GM21786 (cell line): ENCODE measurements at regions not wholly inside any gene's neighbourhood (a gene's known extent, or its start where the extent isn't known, plus 50 kb on each side); places are given as distances from the start of the nearest gene placed in this dataset.

Source experiments
- ATAC-seq: cut with Tn5 transposase; IDR thresholded peaks from one replicate; pipeline ENCODE4 v1.9.1; 2021; ENCODE audit not compliant: unreplicated experiment

DNA sequence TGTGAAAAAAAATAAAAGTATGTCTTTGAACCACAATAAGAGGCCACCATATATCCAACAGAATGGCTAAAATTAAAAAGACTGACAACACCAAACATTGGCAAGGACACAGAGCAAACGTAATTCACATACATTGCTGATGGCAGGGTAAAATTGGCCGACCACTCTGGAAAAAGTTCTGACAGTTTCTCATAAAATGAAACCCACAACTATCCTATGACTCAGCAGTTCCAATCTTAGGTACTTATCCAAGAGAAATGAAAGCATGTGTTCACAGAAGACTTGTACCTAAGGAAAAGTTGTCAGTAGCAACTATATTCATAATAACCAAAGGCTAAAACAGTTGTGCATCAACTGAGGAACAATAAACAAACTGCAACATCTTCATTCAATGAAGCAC lies 357.3 kb upstream of the XYLT1 start:
- no peak for ATAC-seq

GRCh38 chr16:17827313-17827712 lies 356.6 kb upstream of the XYLT1 start:
- ATAC-seq: no peak

- ATAC-seq: no peak
Measured at GRCh38 chr16:17817943-17818342, 347.2 kb upstream of the XYLT1 start.

DNA sequence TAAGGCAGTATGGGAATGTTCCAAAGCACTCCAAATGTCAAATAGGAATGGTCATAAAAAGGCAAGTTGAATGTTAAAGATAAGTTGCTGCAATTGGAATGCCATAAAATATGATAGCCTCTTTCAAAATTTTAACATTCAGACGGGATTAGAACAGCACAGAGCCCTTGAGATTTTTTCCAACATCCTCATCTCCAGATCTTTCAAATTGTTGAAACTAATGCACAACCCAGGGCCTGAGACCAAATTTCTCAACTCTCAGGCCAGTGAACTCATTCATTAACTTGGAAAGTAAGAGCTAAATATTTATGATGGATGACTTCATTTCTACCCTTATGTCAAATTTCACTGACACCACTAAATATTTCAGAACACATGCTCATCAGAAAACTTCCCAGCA lies 346.5 kb upstream of the XYLT1 start:
- ATAC-seq: no peak

DNA sequence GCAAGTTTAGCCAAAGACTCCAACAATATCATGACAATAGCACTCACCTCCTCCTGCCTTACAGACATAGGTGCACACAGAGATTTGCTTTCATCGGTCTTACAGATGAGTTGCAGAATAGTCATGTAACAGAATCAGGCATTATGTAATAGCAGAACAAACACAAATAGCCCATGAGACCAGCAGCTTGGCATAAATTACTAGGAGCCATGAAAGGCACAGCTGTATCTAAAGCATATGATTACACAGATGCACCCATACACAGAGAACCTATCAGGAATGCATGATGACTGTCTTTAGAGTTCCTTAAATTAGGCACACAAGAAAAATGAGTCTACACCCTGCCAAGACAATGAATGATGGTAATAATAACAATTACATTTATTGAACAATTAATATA lies 342.0 kb upstream of the XYLT1 start:
- ATAC-seq: no peak

GRCh38 chr16:17804857-17805256 lies 334.1 kb upstream of the XYLT1 start:
- no peak for ATAC-seq

- ATAC-seq: no peak
Measured at GRCh38 chr16:17803625-17804410, 333.1 kb upstream of the XYLT1 start.

DNA sequence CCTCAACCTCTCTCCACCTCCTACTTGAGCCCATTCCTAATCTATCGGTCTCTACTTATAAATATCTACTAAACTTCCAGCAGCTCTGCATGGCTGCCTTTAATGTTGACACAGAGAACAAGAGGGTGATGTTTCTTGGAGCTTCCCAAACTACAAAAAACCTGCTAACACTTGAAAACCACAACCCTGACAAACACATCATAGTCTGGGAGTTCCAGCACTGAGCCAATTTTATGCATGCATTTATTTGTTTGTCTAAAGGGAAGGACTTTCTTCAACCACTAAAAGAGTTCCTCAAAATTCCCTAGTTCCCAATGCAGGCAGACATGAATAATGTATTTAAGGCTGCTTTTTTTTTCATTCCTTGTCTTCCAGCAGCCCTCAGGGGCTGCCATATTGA lies 331.8 kb upstream of the XYLT1 start:
- ATAC-seq: no peak

- no peak for ATAC-seq
Measured at GRCh38 chr16:17801068-17801467, 330.3 kb upstream of the XYLT1 start.

DNA sequence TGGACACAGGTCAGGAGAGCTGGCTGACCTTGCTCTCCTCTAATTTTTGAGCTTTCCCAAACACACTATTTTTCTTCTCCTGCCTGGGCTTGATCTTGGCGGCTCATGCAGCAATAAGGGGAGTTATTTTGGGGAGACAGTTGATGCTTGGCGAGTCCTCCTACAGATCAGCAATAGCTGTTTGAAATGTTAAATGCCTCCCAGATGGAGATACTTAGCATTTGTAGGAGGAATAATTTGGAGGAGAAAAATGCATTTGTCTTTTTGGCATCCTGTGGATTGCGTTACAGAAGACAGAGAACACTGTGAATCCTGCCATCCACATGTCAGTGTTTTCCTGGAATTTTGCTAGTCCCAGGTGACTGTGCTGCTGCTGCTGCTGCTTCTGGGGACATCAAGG lies 328.0 kb upstream of the XYLT1 start:
- no peak for ATAC-seq

DNA sequence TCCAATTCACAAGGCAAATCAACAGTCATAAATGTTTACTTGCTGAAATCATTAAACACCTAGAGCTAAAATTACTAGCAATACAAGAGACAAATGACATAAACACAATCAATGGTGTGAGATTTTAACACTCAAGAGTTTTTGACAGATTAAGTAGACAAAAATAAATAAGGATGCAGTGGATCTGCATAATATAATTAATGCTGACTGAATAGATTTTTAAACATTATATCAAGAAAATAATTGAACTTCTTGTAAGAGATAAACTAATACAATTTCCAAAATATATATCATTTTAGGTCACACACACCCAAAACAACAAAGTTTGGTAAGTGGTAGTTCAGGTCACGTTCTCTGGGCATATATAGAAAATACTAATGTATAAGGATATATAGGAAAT lies 322.6 kb upstream of the XYLT1 start:
- ATAC-seq: no peak

DNA sequence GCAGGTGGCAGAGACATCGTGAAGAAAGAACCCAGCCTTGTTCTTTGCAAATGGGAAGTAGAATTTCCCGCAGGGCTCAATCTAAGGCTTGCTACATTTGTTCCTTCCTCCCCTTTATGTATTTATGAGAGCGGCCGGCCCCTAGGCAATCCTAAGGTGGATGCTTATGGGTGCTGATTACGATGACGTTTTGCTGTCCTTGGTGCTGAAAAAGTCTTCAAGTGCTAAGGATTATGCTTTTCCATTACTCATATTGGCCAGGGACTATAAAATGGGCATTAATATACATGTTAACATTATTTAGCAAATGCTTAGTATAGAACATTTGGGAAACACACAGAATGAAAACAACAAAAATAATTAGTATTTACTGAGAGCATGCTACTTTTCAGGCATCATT lies 313.3 kb upstream of the XYLT1 start:
- no peak for ATAC-seq

- ATAC-seq: no peak
Measured at GRCh38 chr16:17780181-17780580, 309.4 kb upstream of the XYLT1 start.

DNA sequence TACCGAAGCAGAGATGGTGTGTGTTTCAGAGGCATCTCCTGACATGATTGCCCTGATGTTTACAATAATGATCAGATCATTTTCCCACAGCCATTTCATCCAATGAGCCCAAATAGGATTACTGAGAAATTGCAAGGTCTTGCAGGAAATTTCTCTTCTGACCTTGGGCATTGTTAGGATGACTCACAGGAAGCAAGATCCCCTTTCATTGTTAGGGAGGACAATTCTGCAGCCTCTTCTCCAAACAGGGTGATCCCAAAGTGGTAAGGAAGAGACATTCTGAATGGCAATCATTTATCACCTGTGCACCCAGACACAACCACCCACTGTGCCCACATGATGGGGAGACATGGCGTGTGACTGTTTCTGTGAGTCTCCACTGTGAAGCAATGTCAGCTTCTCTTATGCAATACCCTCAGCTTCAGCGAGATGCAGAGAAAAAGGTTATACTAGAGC lies 306.7 kb upstream of the XYLT1 start:
- no peak for ATAC-seq

DNA sequence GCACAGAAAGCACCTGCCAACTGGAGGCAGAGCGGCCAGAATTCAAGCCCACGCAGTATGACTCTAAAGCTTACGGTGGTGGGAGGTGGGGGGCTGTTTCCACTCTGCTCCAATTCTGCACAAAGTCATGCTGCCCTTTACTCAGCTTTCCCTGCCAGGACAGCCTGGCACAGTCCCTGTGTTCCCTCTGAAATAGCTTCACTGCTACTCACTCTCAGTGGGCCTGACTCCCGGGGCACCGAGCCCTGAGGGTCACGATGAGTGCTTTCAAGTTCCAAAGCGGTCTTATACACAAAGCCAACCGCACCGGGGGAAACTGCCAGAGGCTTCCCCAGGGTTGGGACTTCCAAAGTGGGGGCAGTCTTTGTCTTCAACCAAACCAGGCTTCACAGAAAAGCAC lies 306.1 kb upstream of the XYLT1 start:
- ATAC-seq: no peak

DNA sequence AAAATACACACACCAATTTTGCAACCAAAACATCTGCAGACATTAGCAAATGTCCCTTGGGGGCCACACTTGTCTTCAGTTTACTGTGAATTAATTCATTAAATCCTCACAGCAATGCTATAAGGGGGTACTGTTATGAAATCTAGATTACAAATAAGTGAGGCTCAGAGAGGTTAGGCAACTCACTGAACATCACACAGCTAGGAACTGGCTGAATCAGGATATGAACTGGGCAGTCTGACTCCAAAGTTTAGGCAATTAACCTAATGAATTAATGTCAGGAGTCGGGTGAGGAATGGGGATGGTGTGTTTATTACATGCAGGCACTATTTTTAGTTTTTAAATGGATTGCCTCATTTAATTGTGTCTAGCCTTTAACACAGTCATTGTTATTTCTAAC lies 305.7 kb upstream of the XYLT1 start:
- no peak for ATAC-seq

DNA sequence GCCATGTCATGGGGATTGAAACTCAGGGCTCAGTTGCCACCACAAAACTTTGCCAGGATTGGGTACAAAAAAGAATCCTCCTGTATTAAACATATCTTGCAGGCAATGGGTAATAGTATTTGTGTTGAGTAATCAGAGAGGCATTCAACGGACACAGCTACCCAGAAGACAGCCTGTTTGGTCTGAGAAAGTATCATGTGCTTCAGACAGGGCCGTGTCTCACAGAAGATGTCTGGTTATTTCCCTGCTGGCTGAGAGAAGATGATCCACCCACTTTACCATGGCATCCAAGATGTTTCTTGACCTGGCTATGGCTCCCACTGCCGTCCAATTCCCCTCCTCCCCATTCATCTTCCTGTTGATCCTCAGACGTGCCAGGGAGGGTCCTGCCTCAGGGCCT lies 304.3 kb upstream of the XYLT1 start:
- ATAC-seq: no peak

DNA sequence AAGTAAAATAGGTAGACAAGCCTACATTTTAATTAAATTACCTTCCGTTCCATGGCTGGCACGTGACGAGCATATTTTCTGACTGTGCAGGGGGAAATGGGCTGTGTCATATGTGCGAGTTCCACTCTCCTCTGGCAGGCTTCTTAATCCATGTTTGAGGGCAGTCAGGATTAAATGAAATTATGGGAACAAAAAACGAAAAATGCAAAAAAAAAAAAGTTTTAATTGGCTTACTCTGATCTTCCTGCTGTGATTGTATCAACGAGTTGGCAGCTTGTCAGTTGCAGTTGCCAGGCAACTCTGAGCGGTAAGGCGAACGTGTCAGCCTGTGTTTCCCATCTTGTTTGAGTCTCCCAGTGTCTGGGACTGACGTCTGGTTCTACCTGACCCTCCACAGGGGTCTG lies 302.9 kb upstream of the XYLT1 start:
- no peak for ATAC-seq

DNA sequence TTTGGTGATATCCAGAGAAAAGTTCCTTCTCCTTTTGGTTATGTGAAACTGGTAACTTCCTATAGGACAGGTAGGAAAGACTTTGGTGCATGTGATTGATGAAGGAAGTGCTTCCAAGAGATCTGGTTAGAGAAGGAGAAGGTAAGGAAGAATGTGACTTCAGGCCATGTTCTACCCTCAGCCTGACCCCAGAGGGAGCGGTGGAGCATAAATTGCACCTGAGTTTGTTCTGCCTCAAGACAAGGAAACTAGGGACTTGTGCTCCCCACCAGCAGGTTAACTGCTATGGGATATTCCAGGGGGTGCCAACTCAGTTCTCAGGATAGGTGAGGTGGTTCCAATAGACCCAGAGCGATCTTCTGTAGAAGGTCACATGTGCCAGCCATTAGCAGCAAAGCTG lies 299.3 kb upstream of the XYLT1 start:
- no peak for ATAC-seq

DNA sequence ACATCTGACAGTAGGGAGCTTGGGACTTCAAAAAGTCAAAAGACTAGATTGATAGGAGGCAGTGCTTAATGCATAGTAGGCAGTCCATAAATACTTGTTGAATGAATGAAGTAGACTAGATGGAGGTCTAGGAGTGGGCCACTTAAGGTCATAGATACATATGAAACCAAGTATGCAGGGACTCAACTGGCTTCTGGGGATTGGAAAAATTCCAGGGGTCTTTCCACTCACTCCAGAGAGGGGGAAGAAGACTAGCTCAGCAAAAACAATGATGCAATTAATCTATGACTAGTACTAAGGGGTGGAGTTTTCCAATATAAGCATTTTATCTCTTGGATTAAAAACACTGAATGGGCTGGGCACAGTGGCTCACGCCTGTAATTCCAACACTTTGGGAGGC lies 298.3 kb upstream of the XYLT1 start:
- no peak for ATAC-seq

GRCh38 chr16:17768257-17768656 lies 297.5 kb upstream of the XYLT1 start:
- ATAC-seq: no peak

- no peak for ATAC-seq
Measured at GRCh38 chr16:17766012-17766411, 295.3 kb upstream of the XYLT1 start.
